GM13976 (cell line): ENCODE measurements at regions not wholly inside any gene's neighbourhood (a gene's known extent, or its start where the extent isn't known, plus 50 kb on each side); places are given as distances from the start of the nearest gene placed in this dataset.

Source experiments
- DNase-seq: peaks from one replicate; pipeline ENCODE4 v3.0.0; 2012; ENCODE audit warnings: low spot score
- CTCF ChIP-seq: IDR thresholded peaks from 2 replicates; pipeline ENCODE4 v1.5.1; 2012; ENCODE audit warnings: borderline replicate concordance, mild to moderate bottlenecking; ENCODE audit not compliant: insufficient read depth; ENCODE audit errors: extremely low read depth, missing control alignments, control extremely low read depth
- in situ Hi-C: fragments of 300-500 bp; cut with MboI; formaldehyde crosslinking; loops from one replicate; pipeline ENCODE4 v1.12.0; 2022; ENCODE audit warnings: low sequenced_read_pairs, mixed read lengths, inconsistent platforms; ENCODE audit not compliant: unreplicated experiment

GRCh38 chr7:46215987-46216567, 295.0 kb upstream of the IGFBP3 start:
- TF ChIP-seq CTCF, result no peak
- in situ Hi-C loops, result no loop called here
- no peak for DNase-seq

- in situ Hi-C loops, result no loop called here
- DNase-seq, result no peak
- TF ChIP-seq CTCF, result no peak
These were observed 293.5 kb upstream of the IGFBP3 start for GRCh38 chr7:46214526-46214925.

DNA sequence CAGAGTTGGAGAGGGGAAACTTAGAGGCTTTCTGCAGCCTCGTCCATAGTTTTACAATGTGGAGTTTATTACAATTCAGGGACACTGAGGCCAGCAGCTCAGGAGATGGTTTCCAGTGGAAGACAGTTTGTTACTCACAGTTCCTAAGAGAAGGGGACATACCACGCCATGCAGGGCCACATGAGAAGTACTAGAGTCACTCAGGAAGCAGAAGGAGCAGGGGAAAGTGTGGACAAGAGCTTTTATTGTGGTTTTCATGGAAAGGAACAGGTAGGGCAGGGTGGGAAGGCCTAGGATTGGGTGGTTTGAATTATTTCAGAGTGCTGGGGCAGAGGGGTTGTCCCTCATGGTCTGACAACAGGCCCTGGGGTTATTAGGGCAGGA, 292.1 kb upstream of the IGFBP3 start:
- DNase-seq, result no peak
- no peak for TF ChIP-seq CTCF
- in situ Hi-C loops, result no loop called here

DNA sequence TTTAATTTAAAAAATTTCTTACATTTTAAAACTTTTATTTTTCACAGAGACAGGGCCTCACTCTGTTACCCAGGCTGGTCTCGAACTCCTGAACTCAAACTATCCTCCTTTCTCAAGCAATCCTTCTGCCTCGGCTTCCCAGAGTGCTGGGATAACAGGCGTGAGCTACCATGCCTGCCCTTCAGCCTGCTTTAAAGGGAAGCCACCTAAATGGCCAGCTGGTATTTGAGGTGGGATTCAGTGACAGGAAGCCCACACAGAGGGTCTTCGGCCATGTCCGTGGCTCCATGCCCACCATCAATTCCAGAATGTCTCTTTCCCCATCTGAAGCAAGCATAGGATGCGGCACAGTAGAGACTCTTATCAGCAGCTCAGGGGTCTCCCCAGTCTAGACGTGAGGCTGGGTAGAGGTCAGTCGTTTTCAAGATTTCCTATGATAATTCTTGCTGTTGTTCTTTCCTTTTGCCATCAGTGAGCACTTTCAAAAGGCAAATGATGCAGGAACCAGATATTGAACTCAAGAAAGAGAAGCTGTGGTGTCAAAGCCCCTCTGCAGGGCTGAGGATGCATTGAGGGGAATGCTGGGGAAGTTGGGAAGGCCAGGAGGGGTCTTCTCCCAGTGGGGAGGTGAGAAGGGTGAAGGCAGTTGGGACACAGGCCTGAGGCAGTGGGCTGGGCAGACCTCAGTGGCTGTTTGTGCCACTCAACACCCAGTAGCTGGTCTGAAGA, 291.5 kb upstream of the IGFBP3 start:
- in situ Hi-C loops, result no loop called here
- TF ChIP-seq CTCF, result no peak
- DNase-seq, result no peak

GRCh38 chr7:46210467-46210866, 289.4 kb upstream of the IGFBP3 start:
- DNase-seq, result no peak
- in situ Hi-C loops, result no loop called here
- no peak for TF ChIP-seq CTCF

DNA sequence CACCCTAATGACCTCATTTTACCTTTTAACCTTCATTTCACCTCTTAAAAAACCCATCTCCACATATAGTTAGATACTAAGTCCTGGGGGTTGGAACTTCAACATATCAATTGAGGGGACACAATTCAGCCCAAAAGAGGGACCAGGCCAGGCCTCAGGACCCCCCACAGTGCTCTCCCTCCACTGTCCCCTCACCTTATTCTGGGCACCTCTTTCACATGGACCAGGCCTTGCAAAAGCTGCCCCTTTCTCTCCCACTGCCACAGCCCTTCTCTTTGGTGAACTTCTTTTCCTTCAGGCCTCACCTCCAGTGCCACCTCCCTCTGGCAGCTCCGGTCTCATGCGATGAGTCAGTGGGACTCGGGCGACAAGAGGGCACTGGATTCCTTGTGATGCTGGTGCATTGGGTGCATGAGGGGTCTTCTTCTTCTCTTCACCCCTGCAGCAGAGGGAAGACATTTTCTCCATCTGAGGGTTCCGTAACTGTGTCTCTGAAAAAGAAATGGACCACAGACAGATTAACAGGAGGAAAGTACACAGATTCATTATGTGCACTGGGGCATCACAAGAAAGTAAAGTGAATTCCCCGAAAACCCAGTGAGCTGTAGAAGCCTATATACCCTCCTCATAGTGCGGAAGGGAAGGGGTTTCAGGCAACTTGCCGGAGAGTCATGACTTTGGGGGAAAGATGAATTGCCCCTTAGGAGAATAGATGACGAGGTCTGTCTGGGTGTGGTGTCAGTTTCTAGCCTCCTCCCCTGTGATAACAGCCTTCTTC, 288.7 kb upstream of the IGFBP3 start:
- DNase-seq, result no peak
- in situ Hi-C loops, result no loop called here
- TF ChIP-seq CTCF, result no peak
